ENCODE measurements at regions not wholly inside any gene's neighbourhood (a gene's known extent, or its start where the extent isn't known, plus 50 kb on each side); places are given as distances from the start of the nearest gene placed in this dataset.

GRCh38 chr1:192066202-192066601 lies 92.1 kb upstream of the RGS18 start:
- Mint-ChIP-seq H3K9me3 (no peaks in the 10 kb centered on the region), H3K27me3 (ENCODE audit: insufficient read depth, low read depth) (peaks cover 2% of the 10 kb centered on the region), H3K4me1 (peaks cover 4% of the 10 kb centered on the region), H3K4me3 (no peak overlapping the region), H3K36me3 (no peaks in the 10 kb centered on the region), H3K27ac (no peak overlapping the region)
- no peak for DNase-seq (ENCODE audit: low spot score)
- Histone ChIP-seq H4K20me1 (ENCODE audit: low read depth) (no peaks in the 10 kb centered on the region), H3K27me3 (no peaks in the 10 kb centered on the region), H3K9ac (no peak overlapping the region), H3K4me1 (peaks cover 11% of the 10 kb centered on the region), H2AFZ (replicated peaks) (no peak overlapping the region), H3F3A (ENCODE audit: low read depth) (no peaks in the 10 kb centered on the region), H3K4me2 (no peak overlapping the region), H3K9me3 (ENCODE audit: low read depth) (no peaks in the 10 kb centered on the region), H3K79me2 (ENCODE audit: low read depth) (no peaks in the 10 kb centered on the region), H3K36me3 (no peaks in the 10 kb centered on the region), H3K27ac (no peak overlapping the region), H3K4me3 (no peak overlapping the region)
- no peak for TF ChIP-seq EZH2phosphoT487 (IDR thresholded peaks at IDR 0.05)
- TF ChIP-seq CTCF (IDR thresholded peaks at IDR 0.05), result no peak
- no peak for TF ChIP-seq EZH2 (IDR thresholded peaks at IDR 0.05)

- DNase-seq (ENCODE audit: low spot score), result peak; percentile 15
- H3K27ac Mint-ChIP-seq, result no peak overlapping the region
- H2AFZ ChIP-seq (replicated peaks), result no peak overlapping the region
Measured at GRCh38 chr1:192067360-192067759, 90.9 kb upstream of the RGS18 start.

GRCh38 chr1:192070213-192070612 lies 88.0 kb upstream of the RGS18 start:
- no peak overlapping the region for H3K4me3 Mint-ChIP-seq
- H3K4me3 ChIP-seq, result no peak overlapping the region
- TF ChIP-seq EZH2phosphoT487 (IDR thresholded peaks at IDR 0.05), result no peak
- no peak for TF ChIP-seq EZH2 (IDR thresholded peaks at IDR 0.05)
- no peak for TF ChIP-seq CTCF (IDR thresholded peaks at IDR 0.05)
- H3K27me3 Mint-ChIP-seq (ENCODE audit: insufficient read depth, low read depth), result peaks cover 2% of the 10 kb centered on the region
- H3F3A ChIP-seq (ENCODE audit: low read depth), result no peaks in the 10 kb centered on the region
- H3K4me1 ChIP-seq, result peaks cover 11% of the 10 kb centered on the region
- no peak overlapping the region for H3K9ac ChIP-seq
- H4K20me1 ChIP-seq (ENCODE audit: low read depth), result no peaks in the 10 kb centered on the region
- H3K27ac Mint-ChIP-seq, result no peak overlapping the region
- no peaks in the 10 kb centered on the region for H3K36me3 Mint-ChIP-seq
- no peaks in the 10 kb centered on the region for H3K36me3 ChIP-seq
- H3K27me3 ChIP-seq, result no peaks in the 10 kb centered on the region
- no peak for DNase-seq (ENCODE audit: low spot score)
- no peak overlapping the region for H3K4me2 ChIP-seq
- no peak overlapping the region for H3K27ac ChIP-seq
- H3K9me3 Mint-ChIP-seq, result no peaks in the 10 kb centered on the region
- no peaks in the 10 kb centered on the region for H3K79me2 ChIP-seq (ENCODE audit: low read depth)
- H3K9me3 ChIP-seq (ENCODE audit: low read depth), result no peaks in the 10 kb centered on the region
- no peak overlapping the region for H2AFZ ChIP-seq (replicated peaks)
- peaks cover 4% of the 10 kb centered on the region for H3K4me1 Mint-ChIP-seq

More at GRCh38 chr1:192067360-192067759, 90.9 kb upstream of the RGS18 start:
- no peaks in the 10 kb centered on the region for H4K20me1 ChIP-seq (ENCODE audit: low read depth)
- Mint-ChIP-seq H3K4me3 (no peak overlapping the region), H3K9me3 (no peaks in the 10 kb centered on the region), H3K4me1 (peaks cover 4% of the 10 kb centered on the region), H3K36me3 (no peaks in the 10 kb centered on the region), H3K27me3 (ENCODE audit: insufficient read depth, low read depth) (peaks cover 2% of the 10 kb centered on the region)
- H3K27me3 ChIP-seq, result no peaks in the 10 kb centered on the region
- H3K27ac ChIP-seq, result no peak overlapping the region
- no peaks in the 10 kb centered on the region for H3K79me2 ChIP-seq (ENCODE audit: low read depth)
- H3K9ac ChIP-seq, result no peak overlapping the region
- TF ChIP-seq EZH2 (IDR thresholded peaks at IDR 0.05) (no peak), EZH2phosphoT487 (IDR thresholded peaks at IDR 0.05) (no peak), CTCF (IDR thresholded peaks at IDR 0.05) (no peak)
- H3F3A ChIP-seq (ENCODE audit: low read depth), result no peaks in the 10 kb centered on the region
- H3K36me3 ChIP-seq, result no peaks in the 10 kb centered on the region
- H3K4me3 ChIP-seq, result no peak overlapping the region
- H3K4me2 ChIP-seq, result peak overlapping the region; percentile 43
- no peaks in the 10 kb centered on the region for H3K9me3 ChIP-seq (ENCODE audit: low read depth)
- H3K4me1 ChIP-seq, result peaks cover 11% of the 10 kb centered on the region
